ENCODE measurements at regions not wholly inside any gene's neighbourhood (a gene's known extent, or its start where the extent isn't known, plus 50 kb on each side); places are given as distances from the start of the nearest gene placed in this dataset.

- TF ChIP-seq TAF1 (IDR thresholded peaks at IDR 0.05; ENCODE audit: low read depth, low read length) (no peak), POLR2AphosphoS5 (IDR thresholded peaks at IDR 0.05; ENCODE audit: low read depth, low read length) (no peak), POLR2A (IDR thresholded peaks at IDR 0.05; ENCODE audit: low read depth, low read length) (no peak), PAX5 (IDR thresholded peaks at IDR 0.05; ENCODE audit: insufficient read depth, low read length, severe bottlenecking) (no peak)
These were observed 235.8 kb upstream of the TNP1 start for GRCh38 chr2:217095511-217096205.
